Smooth muscle cell (in vitro differentiated cells): ENCODE measurements at regions not wholly inside any gene's neighbourhood (a gene's known extent, or its start where the extent isn't known, plus 50 kb on each side); places are given as distances from the start of the nearest gene placed in this dataset.

ENCODE experiments used
- DNase-seq: peaks from one replicate; lab custom pipeline; 2025; ENCODE audit not compliant: unreplicated experiment; lab: John Stamatoyannopoulos, UW
- H2AFZ ChIP-seq: fragments of 200-600 bp; sonication (generic); 2 replicates; pipeline ENCODE4 v1.6.0; 2016; ENCODE audit warnings: antibody characterized with exemption, low read depth, mild to moderate bottlenecking
- H3F3A ChIP-seq: fragments of 200-600 bp; sonication (generic); 2 replicates; pipeline ENCODE4 v1.6.0; 2017; ENCODE audit warnings: antibody characterized with exemption, low read depth
- H3K27ac ChIP-seq: fragments of 200-600 bp; sonication (generic); 2 replicates; pipeline ENCODE4 v1.5.1; 2016; ENCODE audit warnings: low read depth, mild to moderate bottlenecking
- H3K27me3 ChIP-seq: fragments of 200-600 bp; sonication (generic); 2 replicates; pipeline ENCODE4 v1.6.1; 2016; ENCODE audit warnings: low read depth, mild to moderate bottlenecking
- H3K36me3 ChIP-seq: fragments of 200-600 bp; sonication (generic); 2 replicates; pipeline ENCODE4 v1.5.1; 2016; ENCODE audit warnings: low read depth
- H3K4me1 ChIP-seq: fragments of 200-600 bp; sonication (generic); 2 replicates; pipeline ENCODE4 v1.5.1; 2016; ENCODE audit warnings: low read depth
- H3K4me2 ChIP-seq: fragments of 200-600 bp; sonication (generic); 2 replicates; pipeline ENCODE4 v1.6.0; 2016; ENCODE audit warnings: mild to moderate bottlenecking
- H3K4me3 ChIP-seq: fragments of 200-600 bp; sonication (generic); 2 replicates; pipeline ENCODE4 v1.5.1; 2016; ENCODE audit warnings: mild to moderate bottlenecking
- H3K79me2 ChIP-seq: fragments of 200-600 bp; sonication (generic); 2 replicates; pipeline ENCODE4 v1.6.0; 2016; ENCODE audit warnings: low read depth, mild to moderate bottlenecking
- H3K9ac ChIP-seq: fragments of 200-600 bp; sonication (generic); 2 replicates; pipeline ENCODE4 v1.6.0; 2016; ENCODE audit warnings: low read depth
- H3K9me3 ChIP-seq: fragments of 200-600 bp; sonication (generic); replicated peaks from 2 replicates; pipeline ENCODE4 v1.5.1; 2016; ENCODE audit warnings: low read depth
- H4K20me1 ChIP-seq: fragments of 200-600 bp; sonication (generic); 2 replicates; pipeline ENCODE4 v1.6.0; 2016; ENCODE audit warnings: low read depth
- WGBS: methylation state at CpG from one replicate; pipeline ENCODE4 v1.1.7; 2016; ENCODE audit warnings: low lambda C conversion rate; 5-methylcytosine and 5-hydroxymethylcytosine counted together
- TF ChIP-seq, protein P1 (sequence below): fragments of 200-600 bp; sonication (generic); IDR thresholded peaks from 2 replicates; pipeline ENCODE4 v1.5.1; 2017; ENCODE audit warnings: borderline replicate concordance, mild to moderate bottlenecking, antibody characterized with exemption; ENCODE audit not compliant: insufficient read depth, poor library complexity, severe bottlenecking

- Histone ChIP-seq H3K79me2 (no peaks in the 10 kb centered on the region), H3F3A (no peaks in the 10 kb centered on the region), H3K9me3 (no peaks in the 10 kb centered on the region), H4K20me1 (no peaks in the 10 kb centered on the region), H3K4me2 (no peak overlapping the region), H3K4me1 (no peaks in the 10 kb centered on the region), H3K4me3 (no peak overlapping the region), H3K27ac (no peak overlapping the region), H2AFZ (no peak overlapping the region), H3K9ac (no peak overlapping the region), H3K36me3 (peaks cover 4% of the 10 kb centered on the region), H3K27me3 (no peaks in the 10 kb centered on the region)
- TF ChIP-seq, protein P1, sequence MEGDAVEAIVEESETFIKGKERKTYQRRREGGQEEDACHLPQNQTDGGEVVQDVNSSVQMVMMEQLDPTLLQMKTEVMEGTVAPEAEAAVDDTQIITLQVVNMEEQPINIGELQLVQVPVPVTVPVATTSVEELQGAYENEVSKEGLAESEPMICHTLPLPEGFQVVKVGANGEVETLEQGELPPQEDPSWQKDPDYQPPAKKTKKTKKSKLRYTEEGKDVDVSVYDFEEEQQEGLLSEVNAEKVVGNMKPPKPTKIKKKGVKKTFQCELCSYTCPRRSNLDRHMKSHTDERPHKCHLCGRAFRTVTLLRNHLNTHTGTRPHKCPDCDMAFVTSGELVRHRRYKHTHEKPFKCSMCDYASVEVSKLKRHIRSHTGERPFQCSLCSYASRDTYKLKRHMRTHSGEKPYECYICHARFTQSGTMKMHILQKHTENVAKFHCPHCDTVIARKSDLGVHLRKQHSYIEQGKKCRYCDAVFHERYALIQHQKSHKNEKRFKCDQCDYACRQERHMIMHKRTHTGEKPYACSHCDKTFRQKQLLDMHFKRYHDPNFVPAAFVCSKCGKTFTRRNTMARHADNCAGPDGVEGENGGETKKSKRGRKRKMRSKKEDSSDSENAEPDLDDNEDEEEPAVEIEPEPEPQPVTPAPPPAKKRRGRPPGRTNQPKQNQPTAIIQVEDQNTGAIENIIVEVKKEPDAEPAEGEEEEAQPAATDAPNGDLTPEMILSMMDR: no peak
- DNase-seq: no peak
- WGBS: 93% methylated on average over 6 of the region's 6 CpGs
Observed at GRCh38 chr6:144835322-144835973, 550.3 kb downstream of the UTRN start.

GRCh38 chr6:144840619-144841018 is 555.5 kb downstream of the UTRN start:
- Histone ChIP-seq H4K20me1 (no peaks in the 10 kb centered on the region), H3K9ac (no peak overlapping the region), H3K27me3 (no peaks in the 10 kb centered on the region), H3K27ac (no peak overlapping the region), H3K79me2 (no peaks in the 10 kb centered on the region), H3K4me3 (no peak overlapping the region), H3K36me3 (peaks cover 4% of the 10 kb centered on the region), H3K9me3 (no peaks in the 10 kb centered on the region), H2AFZ (no peak overlapping the region), H3K4me2 (no peak overlapping the region), H3F3A (no peaks in the 10 kb centered on the region), H3K4me1 (no peaks in the 10 kb centered on the region)
- TF ChIP-seq, protein P1: no peak
- DNase-seq: no peak
- WGBS: 97% methylated on average over 10 of the region's 10 CpGs

- H2AFZ ChIP-seq: no peak overlapping the region
- no peak for DNase-seq
- WGBS: 86% methylated on average over 1 of the region's 1 CpG
- no peak overlapping the region for H3K4me3 ChIP-seq
- TF ChIP-seq, protein P1: no peak
- no peak overlapping the region for H3K9ac ChIP-seq
- H3K79me2 ChIP-seq: no peaks in the 10 kb centered on the region
- H3K27me3 ChIP-seq: no peaks in the 10 kb centered on the region
- no peaks in the 10 kb centered on the region for H3K36me3 ChIP-seq
- H3K4me2 ChIP-seq: no peak overlapping the region
- no peaks in the 10 kb centered on the region for H3F3A ChIP-seq
- H3K27ac ChIP-seq: no peak overlapping the region
- H3K4me1 ChIP-seq: no peaks in the 10 kb centered on the region
- no peaks in the 10 kb centered on the region for H3K9me3 ChIP-seq
- H4K20me1 ChIP-seq: no peaks in the 10 kb centered on the region
Observed at GRCh38 chr6:144843701-144844100, 558.6 kb downstream of the UTRN start.

DNA sequence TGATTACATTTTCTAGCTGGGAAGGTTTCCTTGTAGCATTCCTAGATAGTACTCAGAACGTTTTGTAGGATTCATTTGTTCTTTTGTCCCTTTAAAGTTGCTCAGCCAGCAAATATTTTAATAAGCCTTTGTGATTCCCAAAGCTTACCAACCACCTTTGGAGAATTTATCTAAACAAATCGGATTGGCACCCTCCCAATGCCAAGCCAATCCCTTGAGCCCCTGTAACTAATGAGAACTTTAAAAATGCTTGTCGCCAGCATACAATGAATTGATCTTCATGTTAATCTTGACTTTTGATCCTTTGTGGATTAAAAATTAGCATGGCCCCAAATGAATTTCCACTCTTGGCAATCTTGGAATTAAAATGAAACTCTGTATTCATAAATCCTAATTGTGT is 559.5 kb downstream of the UTRN start:
- Histone ChIP-seq H3K27me3 (no peaks in the 10 kb centered on the region), H3K27ac (no peak overlapping the region), H3K79me2 (no peaks in the 10 kb centered on the region), H3K4me1 (no peaks in the 10 kb centered on the region), H3F3A (no peaks in the 10 kb centered on the region), H3K4me3 (no peak overlapping the region), H3K9me3 (no peaks in the 10 kb centered on the region), H3K4me2 (no peak overlapping the region), H3K9ac (no peak overlapping the region), H3K36me3 (no peaks in the 10 kb centered on the region), H2AFZ (no peak overlapping the region), H4K20me1 (no peaks in the 10 kb centered on the region)
- TF ChIP-seq, protein P1: no peak
- 90% methylated on average over 3 of the region's 3 CpGs for WGBS
- no peak for DNase-seq
